K562 (cell line): ENCODE measurements at regions not wholly inside any gene's neighbourhood (a gene's known extent, or its start where the extent isn't known, plus 50 kb on each side); places are given as distances from the start of the nearest gene placed in this dataset.

Source experiments
- ATAC-seq: fragments of 200-7000 bp; cut with Tn5 transposase; 3 replicates; pipeline ENCODE4 v1.9.1; 2020; ENCODE audit warnings: moderate library complexity
- BruUV-seq: library from RNA; stranded (reverse); fragments of 400-500 nt; replicated peaks from 2 replicates; lab custom pipeline; 2021; lab: Mats Ljungman, UMichigan
- CTCF ChIA-PET: fragments of 300-600 bp; formaldehyde crosslinking; extraction: SDS; loops from one replicate; lab custom pipeline; 2021; ENCODE audit warnings: low intra/inter-chr PET ratio; lab: Yijun Ruan, JAX
- POLR2A ChIA-PET: fragments of 300-600, 350-650 bp; sonication (Branson Sonifier 250); formaldehyde crosslinking; extraction: SDS; loops from one replicate; lab custom pipeline; 2021; ENCODE audit warnings: antibody characterized with exemption, inconsistent platforms; lab: Yijun Ruan, JAX
- DNase-seq, 4 experiments: peaks; one replicate each; pipeline versions ENCODE4 v3.0.0 to v3.0.0-alpha.2; 2011 to 2018; ENCODE audit warnings: low spot score in 3 of 4, mixed read lengths in 3 of 4; ENCODE audit errors: extremely low read depth in 1 of 4
- FAIRE-seq: peaks from 2 replicates; lab custom pipeline; 2011; peaks lifted over from hg19 to GRCh38; lab: Jason Lieb, UNC
- H2AFZ ChIP-seq: 2 replicates; pipeline ENCODE4 v1.6.0; 2011; ENCODE audit warnings: low read depth, low read length, control low read depth, inconsistent platforms
- H3K27ac ChIP-seq: fragments of 200-600 bp; 3 replicates; pipeline ENCODE4 v1.8.0; 2011; ENCODE audit warnings: low read depth, mild to moderate bottlenecking, control low read depth, inconsistent platforms, low read length, moderate library complexity, mixed read lengths; ENCODE audit errors: extremely low read depth
- H3K27me3 ChIP-seq, 2 experiments: fragments of 300-600 bp in 1 of 2; 2 replicates in 1 of 2; 3 replicates in 1 of 2; pipeline versions ENCODE4 v1.6.0 to v1.8.0; 2011; ENCODE audit warnings: inconsistent platforms in 2 of 2, low read length in 2 of 2, mild to moderate bottlenecking in 1 of 2, mixed read lengths in 1 of 2, moderate library complexity in 1 of 2; ENCODE audit not compliant: control insufficient read depth in 2 of 2, insufficient read depth in 2 of 2
- H3K36me3 ChIP-seq: fragments of 300-600 bp; 3 replicates; pipeline ENCODE4 v1.8.0; 2011; ENCODE audit warnings: mild to moderate bottlenecking, low read length, inconsistent platforms; ENCODE audit not compliant: control insufficient read depth, insufficient read depth
- H3K4me1 ChIP-seq, 2 experiments: fragments of 200-600 bp in 1 of 2; replicated peaks in 1 of 2; 2 replicates in 1 of 2; 3 replicates in 1 of 2; pipeline versions ENCODE4 v1.5.1 to v1.8.0; 2011; ENCODE audit warnings: inconsistent platforms in 2 of 2, low read length in 2 of 2, mild to moderate bottlenecking in 1 of 2, mixed read lengths in 1 of 2, moderate library complexity in 1 of 2; ENCODE audit not compliant: control insufficient read depth in 2 of 2, insufficient read depth in 2 of 2
- H3K4me2 ChIP-seq: 2 replicates; pipeline ENCODE4 v1.6.1; 2011; ENCODE audit warnings: low read length, control low read depth, inconsistent platforms, mixed read lengths; ENCODE audit not compliant: insufficient read depth
- H3K4me3 ChIP-seq: fragments of 200-600 bp; sonication (generic), shearing (Covaris generic); 2 replicates; pipeline ENCODE4 v1.5.1; 2016; ENCODE audit warnings: control low read depth, inconsistent platforms
- H3K79me2 ChIP-seq: fragments of 200-600 bp; 3 replicates; pipeline ENCODE4 v1.8.0; 2011; ENCODE audit warnings: low read length, inconsistent platforms; ENCODE audit not compliant: control insufficient read depth, insufficient read depth
- H3K9ac ChIP-seq, 2 experiments: 2 replicates each; pipeline versions ENCODE4 v1.6.0 to v1.6.1; 2011; ENCODE audit warnings: low read depth in 2 of 2, low read length in 2 of 2, control low read depth in 1 of 2, inconsistent platforms in 1 of 2, mild to moderate bottlenecking in 1 of 2, mixed read lengths in 1 of 2; ENCODE audit not compliant: insufficient read depth in 1 of 2
- H3K9me1 ChIP-seq: one replicate; pipeline ENCODE4 v1.6.0; 2011; ENCODE audit warnings: inconsistent platforms, mild to moderate bottlenecking, low read length, moderate library complexity; ENCODE audit not compliant: control insufficient read depth, insufficient read depth
- H3K9me3 ChIP-seq: replicated peaks from 2 replicates; pipeline ENCODE4 v1.5.1; 2011; ENCODE audit warnings: low read depth, low read length, inconsistent platforms; ENCODE audit not compliant: control insufficient read depth, insufficient read depth
- H4K20me1 ChIP-seq: replicated peaks from 2 replicates; pipeline ENCODE4 v1.6.1; 2011; ENCODE audit warnings: low read length, inconsistent platforms, mixed read lengths; ENCODE audit not compliant: control insufficient read depth, insufficient read depth
- CREB1 ChIP-seq, 2 experiments: sonication (generic) in 1 of 2; formaldehyde crosslinking in 1 of 2; IDR thresholded peaks; 2 replicates each; pipeline versions ENCODE4 v1.6.1 to v1.8.0; 2012 to 2022; ENCODE audit warnings: inconsistent platforms in 1 of 2, mild to moderate bottlenecking in 1 of 2, missing genetic modification reagents in 1 of 2, moderate library complexity in 1 of 2
- ETV6 ChIP-seq, 3 experiments: fragments of 150-350 bp in 1 of 3; sonication (generic) in 1 of 3; formaldehyde crosslinking in 1 of 3; IDR thresholded peaks; 2 replicates each; pipeline versions ENCODE4 v1.6.1 to v1.8.0; 2014 to 2022; ENCODE audit warnings: borderline replicate concordance in 2 of 3, low read depth in 2 of 3, antibody characterized with exemption in 1 of 3, low read length in 1 of 3, mild to moderate bottlenecking in 1 of 3, missing genetic modification reagents in 1 of 3
- GATAD2A ChIP-seq: fragments of 450-650 bp; IDR thresholded peaks from 2 replicates; pipeline ENCODE4 v1.6.1; 2017
- HINFP ChIP-seq: fragments of 450-650 bp; conservative IDR thresholded peaks from 2 replicates; pipeline ENCODE4 v1.6.1; 2016; ENCODE audit warnings: missing genetic modification characterization, low read depth, mild to moderate bottlenecking, control low read depth, missing compliant biosample characterization
- HSF4 ChIP-seq: fragments of 250-450 bp; sonication (Bioruptor Pico); IDR thresholded peaks from 2 replicates; pipeline ENCODE4 v2.1.2; 2022; ENCODE audit warnings: mild to moderate bottlenecking, moderate library complexity, borderline replicate concordance
- MAZ ChIP-seq, 2 experiments: fragments of 450-650 bp in 1 of 2; sonication (generic) in 1 of 2; formaldehyde crosslinking; IDR thresholded peaks in 1 of 2; conservative IDR thresholded peaks in 1 of 2; 2 replicates each; pipeline versions ENCODE4 v1.4.0 to v1.5.0; 2020; ENCODE audit warnings: mild to moderate bottlenecking in 1 of 2, missing genetic modification reagents in 1 of 2
- NFYB ChIP-seq: IDR thresholded peaks from 2 replicates; pipeline ENCODE4 v1.6.1; 2011; ENCODE audit warnings: mild to moderate bottlenecking, moderate library complexity; ENCODE audit not compliant: insufficient read length; ENCODE audit errors: extremely low read depth
- POLR2A ChIP-seq: fragments of 450-650 bp; conservative IDR thresholded peaks from 2 replicates; pipeline ENCODE4 v1.6.1; 2016
- PTTG1 ChIP-seq: fragments of 450-650 bp; IDR thresholded peaks from 2 replicates; pipeline ENCODE4 v1.6.1; 2016; ENCODE audit warnings: low read depth, mild to moderate bottlenecking, missing genetic modification characterization, missing compliant biosample characterization
- SPI1 ChIP-seq: IDR thresholded peaks from 2 replicates; pipeline ENCODE4 v1.6.1; 2011; ENCODE audit warnings: low read depth, low read length, control low read depth, borderline replicate concordance
- SUPT5H ChIP-seq: fragments of 450-650 bp; IDR thresholded peaks from 2 replicates; pipeline ENCODE4 v1.6.1; 2016
- ZNF239 ChIP-seq: fragments of 250-450 bp; sonication (Bioruptor Pico); IDR thresholded peaks from 2 replicates; pipeline ENCODE4 v1.4.0; 2020; ENCODE audit warnings: mild to moderate bottlenecking
- ZNF507 ChIP-seq: conservative IDR thresholded peaks from 2 replicates; pipeline ENCODE4 v1.6.1; 2017; ENCODE audit warnings: missing genetic modification characterization, missing compliant biosample characterization
- WGBS: fragments of 100-300 bp; shearing (Covaris generic); methylation state at CpG from one replicate; pipeline ENCODE4 v1.1.6; 2016; ENCODE audit warnings: low coverage, mixed read lengths; ENCODE audit not compliant: insufficient coverage; ENCODE audit errors: missing lambda C conversion rate; 5-methylcytosine and 5-hydroxymethylcytosine counted together
- in situ Hi-C: fragments of 300-500 bp; cut with MboI; formaldehyde crosslinking; loops from 4 replicates; pipeline ENCODE4 v1.15.0; 2018; ENCODE audit warnings: inconsistent platforms, mixed read lengths
- intact Hi-C: fragments of 100-400 bp; cut with micrococcal nuclease; formaldehyde crosslinking; loops from 2 replicates; pipeline ENCODE4 v1.14.2; 2022

- Histone ChIP-seq H3K27me3 (no peaks in the 10 kb centered on the region), H3K4me3 (no peak overlapping the region), H4K20me1 (no peaks in the 10 kb centered on the region), H3K9ac (no peak overlapping the region), H3K9me3 (no peaks in the 10 kb centered on the region), H2AFZ (no peak overlapping the region), H3K79me2 (no peaks in the 10 kb centered on the region), H3K4me2 (no peak overlapping the region), H3K9me1 (no peaks in the 10 kb centered on the region), H3K36me3 (no peaks in the 10 kb centered on the region), H3K4me1 (no peaks in the 10 kb centered on the region), H3K27ac (no peak overlapping the region)
- 14% methylated on average over 1 of the region's 1 CpG for WGBS
- in situ Hi-C loops (no loop called here), intact Hi-C loops (no loop called here)
- POLR2A ChIA-PET = no interaction called here
- FAIRE-seq = no peak
- CTCF ChIA-PET = no interaction called here
- DNase-seq = no peak
- ATAC-seq = no peak
- no TSS peak for BruUV-seq
- TF ChIP-seq GATAD2A = no peak
- no peak for TF ChIP-seq PTTG1 (tag)
These were observed 741.4 kb upstream of the LRRTM4 start for GRCh38 chr2:78263571-78263970.

GRCh38 chr2:78264130-78264529 lies 742.0 kb upstream of the LRRTM4 start:
- ATAC-seq (no peak), FAIRE-seq (no peak), DNase-seq (no peak)
- no peak overlapping the region for H3K4me3 ChIP-seq
- H3K27me3 ChIP-seq = no peaks in the 10 kb centered on the region
- no peaks in the 10 kb centered on the region for H3K4me1 ChIP-seq
- ChIA-PET POLR2A (no interaction called here), CTCF (no interaction called here)
- H3K79me2 ChIP-seq = no peaks in the 10 kb centered on the region
- no peaks in the 10 kb centered on the region for H3K9me3 ChIP-seq
- H2AFZ ChIP-seq = no peak overlapping the region
- intact Hi-C loops = no loop called here
- no TSS peak for BruUV-seq
- H3K36me3 ChIP-seq = no peaks in the 10 kb centered on the region
- 12% methylated on average over 2 of the region's 2 CpGs for WGBS
- H3K4me2 ChIP-seq = no peak overlapping the region
- H4K20me1 ChIP-seq = no peaks in the 10 kb centered on the region
- no peak overlapping the region for H3K9ac ChIP-seq
- in situ Hi-C loops = no loop called here
- no peak overlapping the region for H3K27ac ChIP-seq
- H3K9me1 ChIP-seq = no peaks in the 10 kb centered on the region
- TF ChIP-seq ZNF507 = no peak
- no peak for TF ChIP-seq ZNF239
- TF ChIP-seq NFYB = no peak
- no peak for TF ChIP-seq POLR2A
- TF ChIP-seq MAZ (CRISPR knock-in tag; conservative IDR thresholded peaks at IDR 0.05 in 1 of 2, IDR thresholded peaks at IDR 0.05 in 1 of 2) = no peak
- TF ChIP-seq ETV6 (IDR thresholded peaks at IDR 0.05; ENCODE audit: borderline replicate concordance in 1 of 2, low read depth in 2 of 2, low read length in 1 of 2) = no peak
- TF ChIP-seq ETV6 (CRISPR knock-in tag; IDR thresholded peaks at IDR 0.05; ENCODE audit: borderline replicate concordance) = no peak
- no peak for TF ChIP-seq HINFP (tag)
- no peak for TF ChIP-seq CREB1 (IDR thresholded peaks at IDR 0.05)
- no peak for TF ChIP-seq CREB1 (CRISPR knock-in tag; IDR thresholded peaks at IDR 0.05)
- TF ChIP-seq HSF4 (CRISPR knock-in tag) = no peak
- TF ChIP-seq SPI1 = no peak
- TF ChIP-seq SUPT5H = no peak
